NCI-H1105 treated with DMSO at 0.1 percent for 48 hours (cell line): ENCODE measurements at regions not wholly inside any gene's neighbourhood (a gene's known extent, or its start where the extent isn't known, plus 50 kb on each side); places are given as distances from the start of the nearest gene placed in this dataset.
"Not testable (repeated sequence)": the region's sequence is repeated elsewhere in the genome, so short reads cannot be mapped to it uniquely, and the experiment has no call there.

ENCODE experiments used
- DNase-seq: peaks from one replicate; lab custom pipeline; 2025; lab: John Stamatoyannopoulos, UW

DNA sequence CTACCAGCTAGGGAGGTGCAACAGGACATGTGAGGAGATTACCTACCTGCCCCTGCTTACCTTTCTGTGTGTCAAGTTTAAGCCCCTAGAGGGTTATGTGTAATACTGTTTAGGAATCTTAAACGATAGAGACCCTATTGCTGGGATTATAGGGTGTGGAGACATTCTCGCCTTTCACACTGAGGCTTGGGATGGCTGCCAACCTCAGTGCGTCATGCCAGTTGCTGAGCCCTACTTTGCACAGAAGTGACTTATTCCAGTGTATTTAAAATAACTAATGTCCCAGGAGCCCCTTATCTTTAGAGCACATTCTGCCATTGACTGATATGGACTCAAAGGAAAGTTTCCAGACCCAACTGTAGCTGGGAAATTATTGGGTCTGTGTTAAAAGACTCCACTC, 76.6 kb upstream of the XPA start:
- no peak for DNase-seq

- DNase-seq = no peak
Measured at GRCh38 chr9:97774673-97775072, 77.5 kb upstream of the XPA start.

DNA sequence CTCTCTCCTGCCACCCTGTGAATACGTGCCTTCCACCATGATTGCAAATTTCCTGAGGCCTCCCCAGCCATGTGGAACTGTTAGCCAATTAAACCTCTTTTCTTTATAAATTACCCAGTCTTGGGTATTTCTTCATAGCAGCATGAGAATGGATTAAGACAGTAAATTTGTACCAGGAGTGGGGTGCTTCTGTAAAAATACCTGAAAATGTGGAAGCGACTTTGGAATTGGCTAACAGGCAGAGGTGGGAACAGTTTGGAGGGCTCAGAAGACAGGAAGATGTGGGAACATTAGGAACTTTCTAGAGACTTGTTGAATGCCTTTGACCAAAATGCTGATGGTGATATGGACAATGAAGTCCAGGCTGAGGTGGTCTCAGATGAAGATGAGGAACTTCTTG, 74.3 kb upstream of the FOXE1 start:
- DNase-seq = not testable (repeated sequence)

GRCh38 chr9:97779608-97780007, 73.4 kb upstream of the FOXE1 start:
- no peak for DNase-seq

DNA sequence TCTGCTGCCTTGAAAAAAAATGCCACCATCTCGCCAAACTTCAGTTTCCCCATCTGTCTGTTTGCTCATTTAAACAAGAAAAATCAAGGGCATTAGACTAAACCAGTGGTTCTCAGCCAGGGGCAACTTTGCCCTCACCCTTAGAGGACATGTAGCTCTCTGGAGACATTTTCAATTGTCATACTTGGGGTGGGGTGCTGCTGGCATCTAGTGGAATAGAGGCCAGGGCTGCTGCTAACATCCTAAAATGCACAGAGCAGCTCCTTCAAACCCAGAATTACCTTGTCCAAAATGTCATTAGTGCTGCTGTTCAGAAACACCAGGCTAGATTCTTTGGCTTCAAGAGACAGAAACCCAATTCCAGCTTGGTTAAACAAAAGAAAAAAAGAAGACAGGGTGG, 71.1 kb upstream of the FOXE1 start:
- no peak for DNase-seq

DNA sequence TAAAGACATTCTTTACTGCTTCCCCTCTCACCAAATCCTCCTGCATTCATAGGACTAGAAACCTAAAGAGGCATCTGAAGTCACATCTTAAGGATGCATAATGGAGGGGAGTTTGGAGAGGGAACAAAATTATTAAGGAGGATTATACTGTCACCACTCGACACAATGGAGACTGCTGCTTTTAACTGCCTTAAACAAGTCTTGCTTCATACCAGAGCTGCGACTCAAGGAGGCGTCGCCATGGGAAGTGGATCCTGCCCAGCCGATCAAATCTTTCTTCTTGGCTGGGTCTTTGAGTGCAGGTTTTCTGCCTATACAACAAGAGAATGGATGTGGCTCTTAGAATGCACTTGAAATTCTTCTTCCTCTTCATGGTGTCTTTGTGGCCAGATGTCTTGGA, 66.7 kb upstream of the FOXE1 start:
- no peak for DNase-seq

DNA sequence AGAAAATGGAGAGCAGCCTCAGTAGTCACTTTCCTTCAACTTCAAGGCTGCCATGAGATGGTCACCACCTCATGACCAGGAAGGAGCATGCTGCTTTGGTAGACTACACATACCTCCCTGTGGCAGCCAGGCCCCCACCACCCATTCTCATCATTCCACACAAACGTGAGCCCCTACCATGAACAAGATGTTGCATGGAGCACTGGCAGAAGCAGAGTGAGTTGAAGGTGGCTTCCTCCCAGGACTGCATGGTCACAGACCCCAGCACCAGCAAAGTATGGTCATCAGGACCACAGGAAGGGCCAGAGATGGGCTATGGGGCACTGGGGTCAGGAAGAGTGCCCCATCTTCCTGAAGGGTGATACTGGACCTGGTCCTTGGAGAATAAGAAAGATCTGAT, 65.5 kb upstream of the FOXE1 start:
- DNase-seq = no peak

- DNase-seq = no peak
Measured at GRCh38 chr9:97788763-97789663, 64.0 kb upstream of the FOXE1 start.

- no peak for DNase-seq
Measured at GRCh38 chr9:97790542-97790941, 62.5 kb upstream of the FOXE1 start.

DNA sequence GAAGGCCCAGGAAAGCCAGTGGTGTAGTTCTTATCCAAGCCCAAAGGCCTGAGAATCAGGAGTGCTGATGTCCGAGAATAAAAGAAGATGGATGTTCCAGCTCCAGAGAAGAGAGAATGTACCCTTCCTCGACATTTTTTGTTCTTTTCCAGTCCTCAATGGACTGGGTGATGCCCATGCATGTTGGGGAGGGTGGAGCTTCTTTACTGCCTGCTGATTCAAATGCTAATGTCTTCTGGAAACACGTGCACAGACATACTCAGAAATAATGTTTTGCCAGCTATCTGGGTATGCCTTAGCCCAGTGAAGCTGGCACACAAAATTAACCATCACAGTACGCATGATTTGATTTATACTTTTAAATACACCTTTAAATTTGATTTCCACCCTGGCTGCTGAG, 61.5 kb upstream of the FOXE1 start:
- no peak for DNase-seq

GRCh38 chr9:97793067-97793466, 60.0 kb upstream of the FOXE1 start:
- no peak for DNase-seq

DNA sequence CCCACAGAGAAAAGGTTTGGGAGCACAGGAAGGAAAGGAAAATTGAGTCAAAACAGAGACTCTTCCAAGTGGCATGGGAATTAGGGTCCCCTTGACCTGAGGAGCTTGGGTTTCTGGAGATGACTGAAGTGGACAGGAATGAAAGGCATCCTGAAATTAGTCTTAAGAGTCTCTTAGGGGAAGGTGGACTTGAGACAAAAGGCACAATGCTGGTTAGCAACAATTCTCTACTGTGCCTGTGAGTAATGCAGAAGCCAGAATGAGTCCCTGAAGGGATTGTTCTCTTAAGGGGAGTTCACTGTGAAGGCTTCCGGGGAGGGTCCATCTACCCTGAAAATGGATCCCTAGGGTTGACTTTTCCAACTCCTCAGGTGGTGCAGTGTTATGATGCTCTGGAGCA, 58.4 kb upstream of the FOXE1 start:
- DNase-seq = no peak

DNA sequence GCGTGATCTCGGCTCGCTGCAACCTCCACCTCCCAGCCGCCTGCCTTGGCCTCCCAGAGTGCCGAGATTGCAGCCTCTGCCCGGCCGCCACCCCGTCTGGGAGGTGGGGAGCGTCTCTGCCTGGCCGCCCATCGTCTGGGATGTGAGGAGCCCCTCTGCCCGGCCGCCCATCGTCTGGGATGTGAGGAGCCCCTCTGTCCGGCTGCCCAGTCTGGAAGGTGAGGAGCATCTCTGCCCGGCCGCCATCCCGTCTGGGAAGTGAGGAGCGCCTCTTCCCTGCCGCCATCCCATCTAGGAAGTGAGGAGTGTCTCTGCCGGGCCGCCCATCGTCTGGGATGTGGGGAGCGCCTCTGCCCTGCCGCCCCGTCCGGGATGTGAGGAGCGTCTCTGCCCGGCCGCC, 56.9 kb upstream of the FOXE1 start:
- not testable (repeated sequence) for DNase-seq

- DNase-seq = no peak
Measured at GRCh38 chr9:97801180-97801579, 51.8 kb upstream of the FOXE1 start.

DNA sequence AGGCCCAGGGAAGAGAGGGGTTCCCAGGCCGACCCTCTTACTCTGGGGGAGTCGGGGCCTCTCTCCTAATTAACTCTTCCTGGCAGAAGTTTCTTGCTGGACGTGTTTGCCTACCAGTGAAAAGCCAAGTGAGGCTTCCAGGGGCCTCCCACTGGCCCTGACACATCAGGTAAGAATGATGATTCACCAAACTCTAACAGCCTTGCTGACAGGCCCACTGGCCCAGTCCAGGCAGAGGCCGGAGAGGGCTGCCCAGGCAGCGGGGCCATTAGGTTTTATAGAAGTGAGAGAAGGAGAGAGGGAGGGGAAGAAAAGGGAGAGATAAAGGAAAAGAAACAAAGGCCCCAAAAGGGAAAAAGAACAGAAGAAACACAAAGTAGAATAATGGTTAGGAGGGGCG, 50.8 kb upstream of the FOXE1 start:
- DNase-seq = no peak

DNA sequence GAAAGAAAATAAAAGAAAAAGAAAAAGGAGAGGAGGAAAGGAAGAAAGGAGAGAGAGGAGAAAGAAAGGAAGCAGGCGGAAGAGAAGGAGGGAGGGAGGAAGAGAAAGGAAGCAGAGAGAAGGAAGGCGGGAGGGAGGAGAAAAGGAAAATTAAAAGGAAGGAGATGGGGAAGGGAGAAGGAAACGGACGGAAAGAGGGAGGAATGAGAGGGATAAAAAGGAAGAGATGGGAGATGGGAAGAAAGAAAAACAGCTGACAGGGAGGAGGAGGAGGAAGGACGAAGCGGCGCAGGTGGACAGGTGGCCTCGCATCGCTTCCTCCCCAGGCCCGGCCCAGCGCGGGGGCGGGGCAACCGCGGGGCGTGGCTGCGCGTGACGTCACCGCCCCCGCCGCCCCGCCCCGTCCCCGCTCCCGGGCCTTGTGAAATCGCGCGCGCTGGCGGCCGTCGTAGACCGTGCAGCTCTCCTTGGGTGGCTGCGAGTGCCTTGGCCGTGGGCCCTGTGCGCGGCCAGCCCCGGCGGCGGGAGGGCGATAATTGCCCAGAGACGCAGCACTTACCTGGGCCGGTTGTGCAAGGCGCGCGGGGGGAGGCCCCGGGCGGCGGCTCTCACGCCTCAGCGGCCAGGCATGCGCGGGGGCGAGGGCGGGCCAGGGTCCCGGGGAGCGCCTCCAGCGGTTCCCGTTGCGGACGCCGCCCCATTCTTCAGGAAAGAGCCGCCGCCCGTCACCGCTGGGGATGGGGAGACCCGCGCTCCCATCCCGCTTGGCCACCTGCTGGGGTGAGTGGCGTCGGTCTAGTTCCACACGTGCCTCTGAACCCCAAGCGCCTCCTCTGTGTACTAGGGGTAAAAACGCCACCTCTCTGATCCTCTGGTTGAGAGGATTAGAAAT, 49.6 kb upstream of the FOXE1 start:
- peak; percentile 76 for DNase-seq
